ENCODE measurements at regions not wholly inside any gene's neighbourhood (a gene's known extent, or its start where the extent isn't known, plus 50 kb on each side); places are given as distances from the start of the nearest gene placed in this dataset.

DNA sequence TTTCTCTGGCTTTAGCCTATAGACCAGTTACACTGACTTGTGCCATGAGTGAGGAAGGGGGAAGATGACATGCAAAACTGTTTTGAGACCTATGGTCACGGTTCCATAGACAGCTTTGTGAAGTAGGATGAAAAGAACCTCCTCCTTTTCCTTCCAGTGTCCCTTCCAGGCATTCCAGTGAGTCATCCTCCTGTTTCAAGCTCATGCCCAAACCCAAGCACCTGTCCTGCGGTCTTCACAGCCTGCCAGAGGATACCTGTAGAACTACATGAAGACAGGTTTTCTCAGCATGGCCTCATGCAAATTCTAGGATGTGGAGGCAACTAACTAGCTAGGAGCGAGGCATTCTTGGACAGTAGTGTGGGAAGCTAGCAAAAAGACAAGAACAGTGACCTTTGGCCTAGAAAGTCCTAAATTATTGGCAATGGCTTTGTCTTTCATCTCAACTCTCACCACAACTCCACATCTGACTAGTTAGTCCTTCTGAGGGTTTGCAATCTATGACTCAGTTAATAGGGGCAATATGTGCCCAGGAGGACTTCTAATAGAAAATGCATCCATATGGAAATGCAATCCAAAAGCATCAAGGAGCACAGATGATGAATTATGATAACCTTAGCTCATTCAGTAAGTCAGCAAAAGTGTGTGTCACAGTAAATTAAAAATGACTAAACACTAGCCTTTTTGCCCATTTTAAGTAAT, 154.7 kb downstream of the RBM43 start:
- Histone ChIP-seq H2BK12ac (ENCODE audit: insufficient read length, low read depth, low read length) (no peak overlapping the region), H3K18ac (ENCODE audit: insufficient read length, low read depth, low read length) (no peak overlapping the region), H3K4me1 (ENCODE audit: insufficient read depth, low read length) (no peaks in the 10 kb centered on the region), H3K23ac (ENCODE audit: insufficient read length, low read depth, low read length) (no peak overlapping the region), H4K20me1 (ENCODE audit: control insufficient read depth, insufficient read depth, insufficient read length) (no peaks in the 10 kb centered on the region), H3K9ac (ENCODE audit: extremely low read depth, insufficient read length, low read length) (no peak overlapping the region), H3K27ac (ENCODE audit: insufficient read length, low read depth, low read length) (no peak overlapping the region), H2AFZ (ENCODE audit: low read length) (no peak overlapping the region), H2BK20ac (ENCODE audit: low read depth, low read length, poor library complexity, severe bottlenecking) (no peak overlapping the region), H3K79me1 (ENCODE audit: insufficient read depth, low read depth, low read length, poor library complexity, severe bottlenecking) (no peaks in the 10 kb centered on the region), H2AK5ac (ENCODE audit: insufficient read length, low read length) (no peak overlapping the region), H2BK15ac (ENCODE audit: low read depth, low read length) (no peak overlapping the region), H2BK5ac (ENCODE audit: insufficient read length, low read length) (no peak overlapping the region), H3T11ph (ENCODE audit: low read length) (no peak overlapping the region), H3K4me2 (ENCODE audit: insufficient read depth, insufficient read length, low read length) (no peak overlapping the region), H3K79me2 (ENCODE audit: insufficient read depth, low read length) (no peaks in the 10 kb centered on the region), H4K5ac (ENCODE audit: insufficient read length, low read depth, low read length) (no peak overlapping the region), H3K56ac (ENCODE audit: insufficient read length, low read depth, low read length) (no peak overlapping the region), H4K8ac (replicated peaks; ENCODE audit: insufficient read length, low read depth, low read length) (no peak overlapping the region), H2BK120ac (ENCODE audit: low read depth, low read length, poor library complexity, severe bottlenecking) (no peak overlapping the region), H3K23me2 (ENCODE audit: insufficient read length, low read depth, low read length, poor library complexity, severe bottlenecking) (no peaks in the 10 kb centered on the region), H3K27me3 (ENCODE audit: insufficient read depth, low read length) (no peaks in the 10 kb centered on the region), H3K9me3 (ENCODE audit: control insufficient read depth, low read depth, low read length) (peaks cover 11% of the 10 kb centered on the region), H3K14ac (ENCODE audit: insufficient read depth, low read length) (no peak overlapping the region), H3K4ac (ENCODE audit: low read depth, low read length) (no peak overlapping the region), H4K91ac (ENCODE audit: insufficient read length, low read depth, low read length) (no peak overlapping the region)
- no CpG with 5 or more reads among the region's 3 CpGs for WGBS (ENCODE audit: extremely low coverage, insufficient read length, low lambda C conversion rate)
- Mint-ChIP-seq H3K36me3 (ENCODE audit: insufficient read depth in 1 of 3, low read depth in 3 of 3) (peaks cover 2 to 55% (median 22%) of the 10 kb centered on the region in 3 experiments), H3K4me3 (no peak overlapping the region), H3K4me1 (peaks cover 22 to 28% of the 10 kb centered on the region in 2 experiments), H3K9me3 (peaks cover 20% of the 10 kb centered on the region in 2 experiments), H3K27me3 (ENCODE audit: low read depth) (no peaks in the 10 kb centered on the region), H3K27ac (no peak overlapping the region)
- no peak for DNase-seq
- TF ChIP-seq, protein P1, sequence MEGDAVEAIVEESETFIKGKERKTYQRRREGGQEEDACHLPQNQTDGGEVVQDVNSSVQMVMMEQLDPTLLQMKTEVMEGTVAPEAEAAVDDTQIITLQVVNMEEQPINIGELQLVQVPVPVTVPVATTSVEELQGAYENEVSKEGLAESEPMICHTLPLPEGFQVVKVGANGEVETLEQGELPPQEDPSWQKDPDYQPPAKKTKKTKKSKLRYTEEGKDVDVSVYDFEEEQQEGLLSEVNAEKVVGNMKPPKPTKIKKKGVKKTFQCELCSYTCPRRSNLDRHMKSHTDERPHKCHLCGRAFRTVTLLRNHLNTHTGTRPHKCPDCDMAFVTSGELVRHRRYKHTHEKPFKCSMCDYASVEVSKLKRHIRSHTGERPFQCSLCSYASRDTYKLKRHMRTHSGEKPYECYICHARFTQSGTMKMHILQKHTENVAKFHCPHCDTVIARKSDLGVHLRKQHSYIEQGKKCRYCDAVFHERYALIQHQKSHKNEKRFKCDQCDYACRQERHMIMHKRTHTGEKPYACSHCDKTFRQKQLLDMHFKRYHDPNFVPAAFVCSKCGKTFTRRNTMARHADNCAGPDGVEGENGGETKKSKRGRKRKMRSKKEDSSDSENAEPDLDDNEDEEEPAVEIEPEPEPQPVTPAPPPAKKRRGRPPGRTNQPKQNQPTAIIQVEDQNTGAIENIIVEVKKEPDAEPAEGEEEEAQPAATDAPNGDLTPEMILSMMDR (conservative IDR thresholded peaks at IDR 0.05): no peak

All from H9 (cell line).